Activated naive CD8-positive, alpha-beta T cell treated with anti-CD3 and anti-CD28 coated beads, Interleukin-2, amount 50 U/mL, for 24 hours (primary cell): ENCODE measurements at regions not wholly inside any gene's neighbourhood (a gene's known extent, or its start where the extent isn't known, plus 50 kb on each side); places are given as distances from the start of the nearest gene placed in this dataset.

ENCODE experiments used
- ATAC-seq: fragments of 150-1000 bp; cut with Tn5 transposase; one replicate; pipeline ENCODE4 v1.10.0; 2021
- DNase-seq: peaks from one replicate; pipeline ENCODE4 v3.0.0; 2021
- H3K27ac Mint-ChIP-seq: one replicate; pipeline ENCODE4 v1.8.0; 2021; ENCODE audit warnings: mild to moderate bottlenecking, mixed read lengths
- H3K27me3 Mint-ChIP-seq: one replicate; pipeline ENCODE4 v1.8.0; 2021; ENCODE audit warnings: mixed read lengths
- H3K36me3 Mint-ChIP-seq: one replicate; pipeline ENCODE4 v1.8.0; 2021; ENCODE audit warnings: low read depth, mixed read lengths
- H3K4me1 Mint-ChIP-seq: one replicate; pipeline ENCODE4 v1.8.0; 2021; ENCODE audit warnings: mixed read lengths
- H3K4me3 Mint-ChIP-seq: one replicate; pipeline ENCODE4 v1.8.0; 2021; ENCODE audit warnings: mild to moderate bottlenecking, moderate library complexity, mixed read lengths
- H3K9me3 Mint-ChIP-seq: one replicate; pipeline ENCODE4 v1.8.0; 2021; ENCODE audit warnings: mixed read lengths

DNA sequence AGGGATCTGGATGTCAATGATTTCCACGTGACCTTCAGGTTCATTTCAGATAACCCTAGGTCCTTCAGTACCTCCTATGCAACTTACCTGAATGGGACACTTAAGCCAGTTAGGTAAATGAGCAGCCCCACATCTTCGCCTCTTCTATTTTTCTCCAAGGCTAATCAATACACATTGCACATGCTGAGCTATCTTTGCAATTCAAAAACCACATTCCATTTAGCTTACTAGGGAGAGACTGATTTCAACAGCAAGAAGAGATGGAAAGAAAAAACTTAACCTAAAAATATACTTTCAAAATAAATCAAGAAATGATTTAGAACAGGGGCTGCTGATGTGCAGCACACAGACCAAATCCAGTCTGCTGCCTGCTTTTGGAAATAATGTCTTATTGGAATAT is 81.8 kb upstream of the CDCA7L start:
- ATAC-seq (no peak), DNase-seq (no peak)
- Mint-ChIP-seq H3K4me3 (no peak overlapping the region), H3K9me3 (no peaks in the 10 kb centered on the region), H3K27me3 (peaks cover 15% of the 10 kb centered on the region), H3K36me3 (no peaks in the 10 kb centered on the region), H3K4me1 (no peaks in the 10 kb centered on the region), H3K27ac (no peak overlapping the region)

DNA sequence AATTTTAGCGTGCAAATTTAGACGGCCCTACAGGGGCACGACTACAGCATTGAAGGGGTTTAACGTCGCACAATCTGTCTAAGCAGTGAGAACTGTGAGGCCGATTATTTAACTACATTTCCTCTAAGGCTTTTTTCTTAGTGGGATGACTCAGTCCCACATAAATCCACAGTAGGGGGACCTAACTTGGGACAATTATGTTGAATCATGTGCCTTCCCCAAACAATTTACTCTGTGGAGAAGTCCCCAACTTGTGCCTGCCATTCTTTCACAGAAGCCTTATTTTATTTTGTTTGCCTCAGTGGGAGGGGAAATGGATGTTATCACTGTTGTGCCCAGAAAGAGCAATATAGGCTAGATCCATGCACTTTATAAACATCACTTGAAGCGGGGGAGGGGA is 80.3 kb upstream of the CDCA7L start:
- Mint-ChIP-seq H3K27ac (no peak overlapping the region), H3K36me3 (no peaks in the 10 kb centered on the region), H3K27me3 (peaks cover 10% of the 10 kb centered on the region), H3K4me3 (no peak overlapping the region), H3K9me3 (no peaks in the 10 kb centered on the region), H3K4me1 (no peaks in the 10 kb centered on the region)
- DNase-seq, result no peak
- no peak for ATAC-seq

DNA sequence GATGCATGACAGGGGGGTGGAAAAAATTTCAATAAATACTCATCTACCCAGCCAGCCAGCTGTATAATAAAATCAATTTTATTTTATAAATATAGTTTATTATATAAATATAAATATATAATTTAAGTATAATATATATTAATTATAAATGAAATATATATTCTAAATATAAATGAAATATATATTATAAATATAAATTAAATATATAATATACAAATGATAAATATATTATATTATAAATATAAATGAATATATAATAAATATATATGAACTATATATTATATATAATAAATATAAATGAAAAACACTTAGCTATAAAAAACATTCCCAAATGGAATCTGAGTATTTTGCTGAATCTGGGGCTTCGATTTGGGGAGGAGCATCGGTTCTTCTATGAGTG is 79.4 kb upstream of the CDCA7L start:
- ATAC-seq, result no peak
- Mint-ChIP-seq H3K4me1 (no peaks in the 10 kb centered on the region), H3K4me3 (no peak overlapping the region), H3K27me3 (peaks cover 10% of the 10 kb centered on the region), H3K9me3 (no peaks in the 10 kb centered on the region), H3K36me3 (no peaks in the 10 kb centered on the region), H3K27ac (no peak overlapping the region)
- DNase-seq, result no peak

- no peak for DNase-seq
- no peaks in the 10 kb centered on the region for H3K4me1 Mint-ChIP-seq
These were observed 74.2 kb upstream of the CDCA7L start for GRCh38 chr7:22019931-22020330.

GRCh38 chr7:22016507-22016906 is 70.8 kb upstream of the CDCA7L start:
- H3K27ac Mint-ChIP-seq, result no peak overlapping the region
- no peak overlapping the region for H3K4me3 Mint-ChIP-seq

More at GRCh38 chr7:22019931-22020330, 74.2 kb upstream of the CDCA7L start:
- ATAC-seq, result no peak
- Mint-ChIP-seq H3K27ac (no peak overlapping the region), H3K9me3 (no peaks in the 10 kb centered on the region), H3K4me3 (no peak overlapping the region), H3K36me3 (no peaks in the 10 kb centered on the region), H3K27me3 (peaks cover 7% of the 10 kb centered on the region)

GRCh38 chr7:22013711-22014110 is 68.0 kb upstream of the CDCA7L start:
- Mint-ChIP-seq H3K27ac (no peak overlapping the region), H3K4me1 (no peaks in the 10 kb centered on the region), H3K9me3 (no peaks in the 10 kb centered on the region), H3K36me3 (no peaks in the 10 kb centered on the region), H3K4me3 (no peak overlapping the region), H3K27me3 (peaks cover 9% of the 10 kb centered on the region)
- ATAC-seq (no peak), DNase-seq (no peak)

More at GRCh38 chr7:22016507-22016906, 70.8 kb upstream of the CDCA7L start:
- Mint-ChIP-seq H3K36me3 (no peaks in the 10 kb centered on the region), H3K27me3 (peaks cover 6% of the 10 kb centered on the region), H3K4me1 (no peaks in the 10 kb centered on the region), H3K9me3 (no peaks in the 10 kb centered on the region)
- ATAC-seq (no peak), DNase-seq (no peak)

GRCh38 chr7:22008683-22009082 is 63.0 kb upstream of the CDCA7L start:
- H3K9me3 Mint-ChIP-seq, result no peaks in the 10 kb centered on the region
- ATAC-seq, result no peak
- peaks cover 7% of the 10 kb centered on the region for H3K27me3 Mint-ChIP-seq
- no peak overlapping the region for H3K4me3 Mint-ChIP-seq
- DNase-seq, result no peak
- no peaks in the 10 kb centered on the region for H3K4me1 Mint-ChIP-seq
- no peaks in the 10 kb centered on the region for H3K36me3 Mint-ChIP-seq
- no peak overlapping the region for H3K27ac Mint-ChIP-seq

DNA sequence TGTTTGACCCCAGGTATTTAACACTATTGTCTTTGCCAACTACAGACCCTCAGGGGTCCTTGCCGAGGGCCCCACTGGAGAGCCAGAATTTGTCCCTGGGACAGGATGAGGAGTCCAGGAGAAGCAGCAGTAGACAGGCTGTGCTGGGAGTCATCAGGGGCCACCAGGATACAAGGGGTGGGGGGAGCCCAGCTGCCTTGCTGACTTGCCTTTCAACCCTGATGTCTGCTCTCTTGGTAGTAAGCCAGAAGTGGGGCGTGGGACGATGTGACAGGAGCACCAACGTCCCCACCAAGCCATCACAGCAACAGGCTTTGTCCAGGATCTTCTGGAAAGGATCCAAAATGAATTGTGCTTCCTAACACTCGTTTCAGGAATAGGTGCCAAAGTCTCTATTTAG is 62.4 kb upstream of the CDCA7L start:
- H3K4me1 Mint-ChIP-seq, result no peaks in the 10 kb centered on the region
- DNase-seq (no peak), ATAC-seq (no peak)
- no peak overlapping the region for H3K27ac Mint-ChIP-seq
- H3K9me3 Mint-ChIP-seq, result no peaks in the 10 kb centered on the region
- H3K27me3 Mint-ChIP-seq, result peaks cover 7% of the 10 kb centered on the region
- H3K36me3 Mint-ChIP-seq, result no peaks in the 10 kb centered on the region
- no peak overlapping the region for H3K4me3 Mint-ChIP-seq

DNA sequence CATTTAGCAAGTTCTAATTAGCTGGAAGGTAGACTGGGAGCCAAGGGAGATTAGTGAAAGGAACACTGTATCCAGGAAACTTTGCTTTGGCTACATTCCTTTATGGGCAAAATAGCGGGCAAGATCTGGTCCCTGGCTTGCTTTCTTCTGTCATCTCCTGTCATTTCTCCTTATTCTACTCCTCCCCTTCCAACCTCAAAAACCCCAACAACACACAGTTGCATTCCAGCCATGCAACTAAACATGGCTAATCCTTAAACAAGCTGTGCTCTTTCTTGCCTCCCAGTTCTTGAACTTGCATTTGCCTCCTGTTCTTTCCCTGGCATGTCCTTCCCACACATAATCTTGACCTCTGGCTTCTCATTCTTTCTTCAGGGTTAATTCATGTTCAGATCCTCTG is 59.5 kb upstream of the CDCA7L start:
- peaks cover 10% of the 10 kb centered on the region for H3K27me3 Mint-ChIP-seq
- peaks cover 4% of the 10 kb centered on the region for H3K4me1 Mint-ChIP-seq
- no peaks in the 10 kb centered on the region for H3K9me3 Mint-ChIP-seq
- no peaks in the 10 kb centered on the region for H3K36me3 Mint-ChIP-seq
- H3K4me3 Mint-ChIP-seq, result no peak overlapping the region
- H3K27ac Mint-ChIP-seq, result no peak overlapping the region
- DNase-seq (no peak), ATAC-seq (no peak)

GRCh38 chr7:22002726-22003125 is 57.0 kb upstream of the CDCA7L start:
- H3K27me3 Mint-ChIP-seq, result peaks cover 7% of the 10 kb centered on the region
- H3K4me3 Mint-ChIP-seq, result no peak overlapping the region
- DNase-seq, result no peak
- no peak for ATAC-seq
- no peak overlapping the region for H3K27ac Mint-ChIP-seq
- no peaks in the 10 kb centered on the region for H3K9me3 Mint-ChIP-seq
- H3K36me3 Mint-ChIP-seq, result no peaks in the 10 kb centered on the region
- H3K4me1 Mint-ChIP-seq, result peaks cover 4% of the 10 kb centered on the region

DNA sequence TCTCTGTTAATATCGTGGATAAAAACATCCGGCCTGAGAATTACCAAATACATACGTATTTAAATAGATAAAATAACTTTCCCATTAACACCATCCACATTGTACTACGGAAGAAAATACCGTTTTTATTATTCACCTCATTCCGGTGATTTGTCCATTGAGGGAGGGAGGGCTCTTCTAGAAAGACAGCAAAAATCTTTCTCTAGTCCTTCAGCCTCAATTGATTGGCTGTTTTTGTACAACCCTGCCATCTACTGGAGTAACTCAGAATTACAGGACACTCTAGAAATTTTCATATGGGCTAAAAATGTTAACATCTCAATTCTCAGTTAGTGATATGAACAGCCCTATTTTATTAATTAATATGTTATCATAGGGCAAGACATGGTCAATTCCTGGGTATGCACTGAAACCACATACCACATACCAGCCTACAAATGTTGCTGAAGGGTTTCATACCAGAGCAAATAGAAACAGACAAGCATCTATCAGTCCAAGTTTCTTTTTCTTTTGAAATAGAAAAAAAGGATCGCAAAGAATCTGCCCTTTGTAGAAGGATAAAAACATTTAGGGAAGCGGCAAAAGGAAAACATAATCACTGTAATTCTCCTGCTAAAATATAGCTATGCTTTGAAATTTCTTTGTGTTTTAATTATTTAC is 55.8 kb upstream of the CDCA7L start:
- Mint-ChIP-seq H3K27me3 (peaks cover 6% of the 10 kb centered on the region), H3K9me3 (no peaks in the 10 kb centered on the region), H3K4me1 (peaks cover 4% of the 10 kb centered on the region), H3K4me3 (no peak overlapping the region), H3K36me3 (no peaks in the 10 kb centered on the region), H3K27ac (no peak overlapping the region)
- ATAC-seq (no peak), DNase-seq (peak; percentile 11)

DNA sequence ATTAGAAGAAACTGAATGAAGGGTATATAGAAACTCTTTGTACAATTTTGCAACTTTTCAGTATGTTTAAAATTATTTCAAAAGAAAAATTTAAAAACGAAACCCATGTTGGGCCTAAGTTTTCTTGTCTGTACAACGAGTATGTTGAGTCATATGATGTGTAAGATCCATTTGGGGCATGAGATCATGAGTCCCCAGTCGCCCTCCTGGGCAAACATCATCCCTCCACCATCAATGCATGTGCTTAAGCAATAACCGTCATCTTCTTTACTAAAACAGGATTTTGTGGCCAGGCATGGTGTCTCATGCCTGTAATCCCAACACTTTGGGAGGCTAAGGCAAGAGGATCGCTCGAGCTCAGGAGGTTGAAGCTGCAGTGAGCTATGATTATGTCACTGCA is 54.2 kb upstream of the CDCA7L start:
- Mint-ChIP-seq H3K4me1 (peaks cover 4% of the 10 kb centered on the region), H3K4me3 (no peak overlapping the region), H3K9me3 (no peaks in the 10 kb centered on the region), H3K27me3 (peaks cover 3% of the 10 kb centered on the region), H3K27ac (no peak overlapping the region), H3K36me3 (no peaks in the 10 kb centered on the region)
- no peak for DNase-seq
- no peak for ATAC-seq

GRCh38 chr7:21996641-21997040 is 50.9 kb upstream of the CDCA7L start:
- DNase-seq, result no peak

More at GRCh38 chr7:21996641-21997040, 50.9 kb upstream of the CDCA7L start:
- H3K27me3 Mint-ChIP-seq, result peaks cover 10% of the 10 kb centered on the region
- no peaks in the 10 kb centered on the region for H3K36me3 Mint-ChIP-seq
- H3K9me3 Mint-ChIP-seq, result no peaks in the 10 kb centered on the region
- no peak for ATAC-seq
- H3K27ac Mint-ChIP-seq, result no peak overlapping the region
- H3K4me1 Mint-ChIP-seq, result peaks cover 4% of the 10 kb centered on the region
- H3K4me3 Mint-ChIP-seq, result no peak overlapping the region
